ENCODE measurements at regions not wholly inside any gene's neighbourhood (a gene's known extent, or its start where the extent isn't known, plus 50 kb on each side); places are given as distances from the start of the nearest gene placed in this dataset.

GRCh38 chr3:170813266-170813665, 56.7 kb downstream of the RPL22L1 start:
- TF ChIP-seq CTCF (IDR thresholded peaks at IDR 0.05; ENCODE audit: extremely low read depth in 1 of 2, insufficient read depth in 1 of 2, low read depth in 1 of 2, low read length in 2 of 2) (no peak), POLR2AphosphoS5 (IDR thresholded peaks at IDR 0.05; ENCODE audit: insufficient read depth, low read depth, low read length) (no peak), EZH2 (IDR thresholded peaks at IDR 0.05; ENCODE audit: borderline replicate concordance, low read depth, low read length, severe bottlenecking) (no peak)
